Neural cell (in vitro differentiated cells): ENCODE measurements at regions not wholly inside any gene's neighbourhood (a gene's known extent, or its start where the extent isn't known, plus 50 kb on each side); places are given as distances from the start of the nearest gene placed in this dataset.

ENCODE experiments used
- EP300 ChIP-seq: fragments of 450-650 bp; conservative IDR thresholded peaks from 2 replicates; pipeline ENCODE4 v1.6.1; 2014; ENCODE audit warnings: antibody characterized with exemption, mild to moderate bottlenecking, moderate library complexity; ENCODE audit not compliant: poor library complexity, severe bottlenecking
- EZH2 ChIP-seq: fragments of 200-600, 300-800 bp; shearing (Covaris generic), sonication (generic); IDR thresholded peaks from 2 replicates; pipeline ENCODE4 v1.6.1; 2014; ENCODE audit warnings: antibody characterized with exemption, low read length, borderline replicate concordance, mild to moderate bottlenecking; ENCODE audit not compliant: insufficient read depth, poor library complexity, severe bottlenecking
- MXI1 ChIP-seq: fragments of 450-650 bp; conservative IDR thresholded peaks from 2 replicates; pipeline ENCODE4 v1.6.1; 2014; ENCODE audit warnings: antibody characterized with exemption, mild to moderate bottlenecking; ENCODE audit not compliant: poor library complexity, severe bottlenecking
- POLR2AphosphoS5 ChIP-seq: IDR thresholded peaks from 2 replicates; pipeline ENCODE4 v1.6.1; 2012
- RAD21 ChIP-seq: fragments of 450-650 bp; conservative IDR thresholded peaks from 2 replicates; pipeline ENCODE4 v1.6.1; 2014; ENCODE audit warnings: antibody characterized with exemption, mild to moderate bottlenecking, moderate library complexity
- REST ChIP-seq: IDR thresholded peaks from 2 replicates; pipeline ENCODE4 v1.6.1; 2012; ENCODE audit warnings: borderline replicate concordance
- SMC3 ChIP-seq: fragments of 450-650 bp; conservative IDR thresholded peaks from 2 replicates; pipeline ENCODE4 v1.6.1; 2014; ENCODE audit warnings: antibody characterized with exemption, mild to moderate bottlenecking, moderate library complexity; ENCODE audit not compliant: poor library complexity
- TAF1 ChIP-seq: IDR thresholded peaks from 2 replicates; pipeline ENCODE4 v1.6.1; 2012; ENCODE audit warnings: low read depth
- TF ChIP-seq, protein P1 (sequence below): fragments of 450-650 bp; IDR thresholded peaks from 2 replicates; pipeline ENCODE4 v1.5.1; 2014; ENCODE audit warnings: antibody characterized with exemption, mild to moderate bottlenecking, moderate library complexity; ENCODE audit not compliant: poor library complexity, severe bottlenecking

- no peak for TF ChIP-seq EP300
- TF ChIP-seq POLR2AphosphoS5, result no peak
- TF ChIP-seq REST, result no peak
- TF ChIP-seq EZH2, result no peak
- TF ChIP-seq, protein P1, sequence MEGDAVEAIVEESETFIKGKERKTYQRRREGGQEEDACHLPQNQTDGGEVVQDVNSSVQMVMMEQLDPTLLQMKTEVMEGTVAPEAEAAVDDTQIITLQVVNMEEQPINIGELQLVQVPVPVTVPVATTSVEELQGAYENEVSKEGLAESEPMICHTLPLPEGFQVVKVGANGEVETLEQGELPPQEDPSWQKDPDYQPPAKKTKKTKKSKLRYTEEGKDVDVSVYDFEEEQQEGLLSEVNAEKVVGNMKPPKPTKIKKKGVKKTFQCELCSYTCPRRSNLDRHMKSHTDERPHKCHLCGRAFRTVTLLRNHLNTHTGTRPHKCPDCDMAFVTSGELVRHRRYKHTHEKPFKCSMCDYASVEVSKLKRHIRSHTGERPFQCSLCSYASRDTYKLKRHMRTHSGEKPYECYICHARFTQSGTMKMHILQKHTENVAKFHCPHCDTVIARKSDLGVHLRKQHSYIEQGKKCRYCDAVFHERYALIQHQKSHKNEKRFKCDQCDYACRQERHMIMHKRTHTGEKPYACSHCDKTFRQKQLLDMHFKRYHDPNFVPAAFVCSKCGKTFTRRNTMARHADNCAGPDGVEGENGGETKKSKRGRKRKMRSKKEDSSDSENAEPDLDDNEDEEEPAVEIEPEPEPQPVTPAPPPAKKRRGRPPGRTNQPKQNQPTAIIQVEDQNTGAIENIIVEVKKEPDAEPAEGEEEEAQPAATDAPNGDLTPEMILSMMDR, result no peak
- TF ChIP-seq MXI1, result no peak
- no peak for TF ChIP-seq RAD21
- TF ChIP-seq SMC3, result no peak
- no peak for TF ChIP-seq TAF1
Measured at GRCh38 chr20:48180618-48181017, 395.3 kb upstream of the SULF2 start.
